ENCODE measurements at regions not wholly inside any gene's neighbourhood (a gene's known extent, or its start where the extent isn't known, plus 50 kb on each side); places are given as distances from the start of the nearest gene placed in this dataset.

GRCh38 chr11:29279716-29280115, 737.1 kb downstream of the KCNA4 start:
- H3K9me3 ChIP-seq (ENCODE audit: control extremely low read depth in 1 of 5, control insufficient read depth in 4 of 5, insufficient read depth in 2 of 5, low read depth in 1 of 5, low read length in 4 of 5) = no peaks in the 10 kb centered on the region
- H3K27ac ChIP-seq (ENCODE audit: insufficient read depth in 1 of 2, low read depth in 1 of 2, low read length in 2 of 2, poor library complexity in 1 of 2, severe bottlenecking in 2 of 2) = no peak overlapping the region
- no peaks in the 10 kb centered on the region for H3K4me1 ChIP-seq (ENCODE audit: control extremely low read depth in 1 of 4, control insufficient read depth in 4 of 4, insufficient read depth in 4 of 4, low read length in 3 of 4)
- no peak overlapping the region for H3K4me3 ChIP-seq (ENCODE audit: control insufficient read depth in 1 of 7, extremely low read depth in 1 of 7, insufficient read depth in 4 of 7, low read depth in 2 of 7, low read length in 6 of 7)
- no peaks in the 10 kb centered on the region for H3K36me3 ChIP-seq (ENCODE audit: control insufficient read depth in 4 of 4, insufficient read depth in 4 of 4, low read length in 3 of 4)
- H3K27me3 ChIP-seq (replicated peaks in 2 of 5; ENCODE audit: control insufficient read depth in 4 of 5, insufficient read depth in 5 of 5, low read length in 4 of 5) = no peaks in the 10 kb centered on the region
- ChIA-PET POLR2A (no interaction called here), CTCF (no interaction called here)
- no peak for DNase-seq
- no CpG with 5 or more reads among the region's 2 CpGs for WGBS (ENCODE audit: insufficient coverage)

GRCh38 chr11:29272019-29272654, 744.7 kb downstream of the KCNA4 start:
- no peak for DNase-seq
- Histone ChIP-seq H3K36me3 (ENCODE audit: control insufficient read depth in 4 of 4, insufficient read depth in 4 of 4, low read length in 3 of 4) (no peaks in the 10 kb centered on the region), H3K4me1 (ENCODE audit: control extremely low read depth in 1 of 4, control insufficient read depth in 4 of 4, insufficient read depth in 4 of 4, low read length in 3 of 4) (no peaks in the 10 kb centered on the region), H3K4me3 (ENCODE audit: control insufficient read depth in 1 of 7, extremely low read depth in 1 of 7, insufficient read depth in 4 of 7, low read depth in 2 of 7, low read length in 6 of 7) (no peak overlapping the region), H3K27ac (ENCODE audit: insufficient read depth in 1 of 2, low read depth in 1 of 2, low read length in 2 of 2, poor library complexity in 1 of 2, severe bottlenecking in 2 of 2) (no peak overlapping the region), H3K9me3 (ENCODE audit: control extremely low read depth in 1 of 5, control insufficient read depth in 4 of 5, insufficient read depth in 2 of 5, low read depth in 1 of 5, low read length in 4 of 5) (no peaks in the 10 kb centered on the region), H3K27me3 (replicated peaks in 2 of 5; ENCODE audit: control insufficient read depth in 4 of 5, insufficient read depth in 5 of 5, low read length in 4 of 5) (no peaks in the 10 kb centered on the region)
- ChIA-PET POLR2A (no interaction called here), CTCF (no interaction called here)
- 91% methylated on average over 3 of the region's 5 CpGs for WGBS (ENCODE audit: insufficient coverage)

- WGBS (ENCODE audit: insufficient coverage) = no CpG with 5 or more reads among the region's 1 CpG
- no peaks in the 10 kb centered on the region for H3K27me3 ChIP-seq (replicated peaks in 2 of 5; ENCODE audit: control insufficient read depth in 4 of 5, insufficient read depth in 5 of 5, low read length in 4 of 5)
- no peaks in the 10 kb centered on the region for H3K36me3 ChIP-seq (ENCODE audit: control insufficient read depth in 4 of 4, insufficient read depth in 4 of 4, low read length in 3 of 4)
- no peak overlapping the region for H3K27ac ChIP-seq (ENCODE audit: insufficient read depth in 1 of 2, low read depth in 1 of 2, low read length in 2 of 2, poor library complexity in 1 of 2, severe bottlenecking in 2 of 2)
- no peak overlapping the region for H3K4me3 ChIP-seq (ENCODE audit: control insufficient read depth in 1 of 7, extremely low read depth in 1 of 7, insufficient read depth in 4 of 7, low read depth in 2 of 7, low read length in 6 of 7)
- no peak for DNase-seq
- H3K4me1 ChIP-seq (ENCODE audit: control extremely low read depth in 1 of 4, control insufficient read depth in 4 of 4, insufficient read depth in 4 of 4, low read length in 3 of 4) = no peaks in the 10 kb centered on the region
- POLR2A ChIA-PET = no interaction called here
- H3K9me3 ChIP-seq (ENCODE audit: control extremely low read depth in 1 of 5, control insufficient read depth in 4 of 5, insufficient read depth in 2 of 5, low read depth in 1 of 5, low read length in 4 of 5) = no peaks in the 10 kb centered on the region
- CTCF ChIA-PET = no interaction called here
These were observed 745.2 kb downstream of the KCNA4 start for GRCh38 chr11:29271616-29272015.

- WGBS (ENCODE audit: insufficient coverage) = no CpG with 5 or more reads among the region's 2 CpGs
- ChIA-PET CTCF (no interaction called here), POLR2A (no interaction called here)
- no peaks in the 10 kb centered on the region for H3K4me1 ChIP-seq (ENCODE audit: control extremely low read depth in 1 of 4, control insufficient read depth in 4 of 4, insufficient read depth in 4 of 4, low read length in 3 of 4)
- H3K27ac ChIP-seq (ENCODE audit: insufficient read depth in 1 of 2, low read depth in 1 of 2, low read length in 2 of 2, poor library complexity in 1 of 2, severe bottlenecking in 2 of 2) = no peak overlapping the region
- no peaks in the 10 kb centered on the region for H3K36me3 ChIP-seq (ENCODE audit: control insufficient read depth in 4 of 4, insufficient read depth in 4 of 4, low read length in 3 of 4)
- no peaks in the 10 kb centered on the region for H3K27me3 ChIP-seq (replicated peaks in 2 of 5; ENCODE audit: control insufficient read depth in 4 of 5, insufficient read depth in 5 of 5, low read length in 4 of 5)
- no peaks in the 10 kb centered on the region for H3K9me3 ChIP-seq (ENCODE audit: control extremely low read depth in 1 of 5, control insufficient read depth in 4 of 5, insufficient read depth in 2 of 5, low read depth in 1 of 5, low read length in 4 of 5)
- no peak overlapping the region for H3K4me3 ChIP-seq (ENCODE audit: control insufficient read depth in 1 of 7, extremely low read depth in 1 of 7, insufficient read depth in 4 of 7, low read depth in 2 of 7, low read length in 6 of 7)
- no peak for DNase-seq
These were observed 748.1 kb downstream of the KCNA4 start for GRCh38 chr11:29268733-29269132.

GRCh38 chr11:29265792-29266191, 751.0 kb downstream of the KCNA4 start:
- Histone ChIP-seq H3K27me3 (replicated peaks in 2 of 5; ENCODE audit: control insufficient read depth in 4 of 5, insufficient read depth in 5 of 5, low read length in 4 of 5) (no peaks in the 10 kb centered on the region), H3K4me1 (ENCODE audit: control extremely low read depth in 1 of 4, control insufficient read depth in 4 of 4, insufficient read depth in 4 of 4, low read length in 3 of 4) (no peaks in the 10 kb centered on the region), H3K36me3 (ENCODE audit: control insufficient read depth in 4 of 4, insufficient read depth in 4 of 4, low read length in 3 of 4) (no peaks in the 10 kb centered on the region), H3K9me3 (ENCODE audit: control extremely low read depth in 1 of 5, control insufficient read depth in 4 of 5, insufficient read depth in 2 of 5, low read depth in 1 of 5, low read length in 4 of 5) (no peaks in the 10 kb centered on the region), H3K4me3 (ENCODE audit: control insufficient read depth in 1 of 7, extremely low read depth in 1 of 7, insufficient read depth in 4 of 7, low read depth in 2 of 7, low read length in 6 of 7) (no peak overlapping the region), H3K27ac (ENCODE audit: insufficient read depth in 1 of 2, low read depth in 1 of 2, low read length in 2 of 2, poor library complexity in 1 of 2, severe bottlenecking in 2 of 2) (no peak overlapping the region)
- WGBS (ENCODE audit: insufficient coverage) = 80% methylated on average over 2 of the region's 3 CpGs
- CTCF ChIA-PET = no interaction called here
- DNase-seq = no peak
- POLR2A ChIA-PET = no interaction called here

GRCh38 chr11:29265381-29265780, 751.4 kb downstream of the KCNA4 start:
- no peaks in the 10 kb centered on the region for H3K4me1 ChIP-seq (ENCODE audit: control extremely low read depth in 1 of 4, control insufficient read depth in 4 of 4, insufficient read depth in 4 of 4, low read length in 3 of 4)
- H3K27ac ChIP-seq (ENCODE audit: insufficient read depth in 1 of 2, low read depth in 1 of 2, low read length in 2 of 2, poor library complexity in 1 of 2, severe bottlenecking in 2 of 2) = no peak overlapping the region
- DNase-seq = no peak
- CTCF ChIA-PET = no interaction called here
- no peaks in the 10 kb centered on the region for H3K27me3 ChIP-seq (replicated peaks in 2 of 5; ENCODE audit: control insufficient read depth in 4 of 5, insufficient read depth in 5 of 5, low read length in 4 of 5)
- H3K9me3 ChIP-seq (ENCODE audit: control extremely low read depth in 1 of 5, control insufficient read depth in 4 of 5, insufficient read depth in 2 of 5, low read depth in 1 of 5, low read length in 4 of 5) = no peaks in the 10 kb centered on the region
- H3K36me3 ChIP-seq (ENCODE audit: control insufficient read depth in 4 of 4, insufficient read depth in 4 of 4, low read length in 3 of 4) = no peaks in the 10 kb centered on the region
- H3K4me3 ChIP-seq (ENCODE audit: control insufficient read depth in 1 of 7, extremely low read depth in 1 of 7, insufficient read depth in 4 of 7, low read depth in 2 of 7, low read length in 6 of 7) = no peak overlapping the region
- POLR2A ChIA-PET = interaction anchor here (0.7 kb wide), 1 partner anchor 44 kb away, joined by 4 read pairs; no protein-coding TSS in a partner anchor

GRCh38 chr11:29263971-29264682, 752.7 kb downstream of the KCNA4 start:
- 100% methylated on average over 2 of the region's 5 CpGs for whole genome bisulfite sequencing (ENCODE audit: insufficient coverage)
- Histone ChIP-seq H3K9me3 (ENCODE audit: control extremely low read depth in 1 of 5, control insufficient read depth in 4 of 5, insufficient read depth in 2 of 5, low read depth in 1 of 5, low read length in 4 of 5) (no peaks in the 10 kb centered on the region), H3K36me3 (ENCODE audit: control insufficient read depth in 4 of 4, insufficient read depth in 4 of 4, low read length in 3 of 4) (no peaks in the 10 kb centered on the region), H3K4me1 (ENCODE audit: control extremely low read depth in 1 of 4, control insufficient read depth in 4 of 4, insufficient read depth in 4 of 4, low read length in 3 of 4) (no peaks in the 10 kb centered on the region), H3K27ac (ENCODE audit: insufficient read depth in 1 of 2, low read depth in 1 of 2, low read length in 2 of 2, poor library complexity in 1 of 2, severe bottlenecking in 2 of 2) (no peak overlapping the region), H3K4me3 (ENCODE audit: control insufficient read depth in 1 of 7, extremely low read depth in 1 of 7, insufficient read depth in 4 of 7, low read depth in 2 of 7, low read length in 6 of 7) (no peak overlapping the region), H3K27me3 (replicated peaks in 2 of 5; ENCODE audit: control insufficient read depth in 4 of 5, insufficient read depth in 5 of 5, low read length in 4 of 5) (no peaks in the 10 kb centered on the region)
- DNase-seq = no peak
- POLR2A ChIA-PET = no interaction called here
- CTCF ChIA-PET = no interaction called here
